RWPE1 (cell line): ENCODE measurements at regions not wholly inside any gene's neighbourhood (a gene's known extent, or its start where the extent isn't known, plus 50 kb on each side); places are given as distances from the start of the nearest gene placed in this dataset.

Experiments used
- CTCF ChIA-PET: fragments of 350-600 bp; sonication (Branson Sonifier 250); formaldehyde crosslinking; extraction: SDS; loops from one replicate; lab custom pipeline; 2021; lab: Yijun Ruan, JAX
- POLR2A ChIA-PET: fragments of 400-600 bp; formaldehyde crosslinking; extraction: SDS; loops from one replicate; lab custom pipeline; 2020; ENCODE audit warnings: antibody characterized with exemption; ENCODE audit not compliant: low non-redundant PET; lab: Yijun Ruan, JAX
- DNase-seq: peaks from one replicate; pipeline ENCODE4 v3.0.0; 2012; ENCODE audit warnings: low spot score
- H3K27ac ChIP-seq: fragments of 450-650 bp; 2 replicates; pipeline ENCODE4 v1.5.1; 2017
- CTCF ChIP-seq: fragments of 450-650 bp; conservative IDR thresholded peaks from 2 replicates; pipeline ENCODE4 v1.5.1; 2017; ENCODE audit warnings: low read depth, mild to moderate bottlenecking

- no peak for TF ChIP-seq CTCF
- H3K27ac ChIP-seq: no peak overlapping the region
- DNase-seq: peak; percentile 52
- ChIA-PET POLR2A (no interaction called here), CTCF (no interaction called here)
Measured at GRCh38 chr13:47680748-47681147, 320.3 kb downstream of the SUCLA2 start.

GRCh38 chr13:47679401-47679800 lies 321.7 kb downstream of the SUCLA2 start:
- POLR2A ChIA-PET: no interaction called here
- no peak for TF ChIP-seq CTCF
- DNase-seq: peak; percentile 6
- H3K27ac ChIP-seq: no peak overlapping the region
- CTCF ChIA-PET: interaction anchor here (0.7 kb wide), 1 partner anchor 589 kb away, joined by 3 read pairs; no protein-coding TSS in a partner anchor

- CTCF ChIA-PET: interaction anchor here (0.6 kb wide), 1 partner anchor 9 kb away, joined by 4 read pairs; no protein-coding TSS in a partner anchor
- DNase-seq: no peak
- TF ChIP-seq CTCF: no peak
- POLR2A ChIA-PET: no interaction called here
- H3K27ac ChIP-seq: no peak overlapping the region
Measured at GRCh38 chr13:47678201-47678968, 322.7 kb downstream of the SUCLA2 start.

DNA sequence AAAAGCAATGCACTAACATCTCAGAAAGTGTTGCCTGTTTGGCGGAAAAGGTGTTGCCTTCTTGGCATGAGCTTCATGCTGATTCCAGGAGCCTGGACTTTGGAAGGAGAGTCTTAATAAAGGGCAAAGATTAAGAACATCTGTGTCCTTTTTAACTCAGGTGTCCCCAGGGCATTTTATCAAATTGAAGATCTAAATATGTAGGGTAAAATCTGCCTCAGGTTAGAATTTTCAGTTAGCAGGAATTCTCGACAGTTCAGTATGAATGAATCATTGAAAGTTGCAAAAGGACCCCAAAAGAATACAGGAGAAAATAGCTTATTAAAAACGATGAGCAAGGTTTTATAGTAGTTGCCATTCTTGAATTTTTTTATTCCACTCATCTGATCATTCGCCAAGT lies 325.2 kb downstream of the SUCLA2 start:
- DNase-seq: no peak
- POLR2A ChIA-PET: no interaction called here
- TF ChIP-seq CTCF: no peak
- CTCF ChIA-PET: no interaction called here
- H3K27ac ChIP-seq: no peak overlapping the region

GRCh38 chr13:47673009-47673850 lies 327.8 kb downstream of the SUCLA2 start:
- no peak for DNase-seq
- TF ChIP-seq CTCF: no peak
- H3K27ac ChIP-seq: no peak overlapping the region
- ChIA-PET CTCF (interaction anchor here (0.6 to 0.7 kb wide), 2 partner anchors 241 to 304 kb away, joined by 3 to 5 read pairs; no protein-coding TSS in a partner anchor), POLR2A (no interaction called here)

GRCh38 chr13:47672245-47673008 lies 328.6 kb downstream of the SUCLA2 start:
- CTCF ChIA-PET: interaction anchor here (0.7 kb wide), 1 partner anchor 303 kb away, joined by 5 read pairs; no protein-coding TSS in a partner anchor
- no peak overlapping the region for H3K27ac ChIP-seq
- TF ChIP-seq CTCF: no peak
- POLR2A ChIA-PET: no interaction called here
- DNase-seq: no peak
